ENCODE measurements at regions not wholly inside any gene's neighbourhood (a gene's known extent, or its start where the extent isn't known, plus 50 kb on each side); places are given as distances from the start of the nearest gene placed in this dataset.

DNA sequence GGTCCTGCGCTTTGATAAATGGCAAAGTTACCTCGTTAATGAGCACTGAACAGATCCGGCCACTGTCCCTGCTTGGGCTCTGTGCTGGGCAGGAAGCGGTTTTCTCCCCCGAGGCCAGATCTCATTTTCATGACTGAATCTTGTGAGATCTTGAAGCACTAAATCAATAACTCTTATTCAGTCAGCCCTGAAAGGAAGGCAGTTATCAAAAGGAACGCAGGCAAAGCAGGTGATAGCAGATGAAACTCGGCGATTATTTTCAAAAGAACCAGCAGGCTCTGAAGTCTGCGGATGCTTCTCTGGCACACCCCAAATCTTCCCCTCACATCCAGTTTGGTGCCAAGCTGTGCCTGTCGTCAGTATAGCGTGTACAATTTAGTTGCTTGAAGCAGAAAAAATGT lies 228.7 kb downstream of the BAMBI start:
- TF ChIP-seq, protein P1, sequence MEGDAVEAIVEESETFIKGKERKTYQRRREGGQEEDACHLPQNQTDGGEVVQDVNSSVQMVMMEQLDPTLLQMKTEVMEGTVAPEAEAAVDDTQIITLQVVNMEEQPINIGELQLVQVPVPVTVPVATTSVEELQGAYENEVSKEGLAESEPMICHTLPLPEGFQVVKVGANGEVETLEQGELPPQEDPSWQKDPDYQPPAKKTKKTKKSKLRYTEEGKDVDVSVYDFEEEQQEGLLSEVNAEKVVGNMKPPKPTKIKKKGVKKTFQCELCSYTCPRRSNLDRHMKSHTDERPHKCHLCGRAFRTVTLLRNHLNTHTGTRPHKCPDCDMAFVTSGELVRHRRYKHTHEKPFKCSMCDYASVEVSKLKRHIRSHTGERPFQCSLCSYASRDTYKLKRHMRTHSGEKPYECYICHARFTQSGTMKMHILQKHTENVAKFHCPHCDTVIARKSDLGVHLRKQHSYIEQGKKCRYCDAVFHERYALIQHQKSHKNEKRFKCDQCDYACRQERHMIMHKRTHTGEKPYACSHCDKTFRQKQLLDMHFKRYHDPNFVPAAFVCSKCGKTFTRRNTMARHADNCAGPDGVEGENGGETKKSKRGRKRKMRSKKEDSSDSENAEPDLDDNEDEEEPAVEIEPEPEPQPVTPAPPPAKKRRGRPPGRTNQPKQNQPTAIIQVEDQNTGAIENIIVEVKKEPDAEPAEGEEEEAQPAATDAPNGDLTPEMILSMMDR (IDR thresholded peaks at IDR 0.05), result no peak
- no peak for TF ChIP-seq POLR2A (IDR thresholded peaks at IDR 0.05)

Measured in esophagus squamous epithelium (tissue), 4 donors.